Fibroblast of villous mesenchyme (primary cell): ENCODE measurements at regions not wholly inside any gene's neighbourhood (a gene's known extent, or its start where the extent isn't known, plus 50 kb on each side); places are given as distances from the start of the nearest gene placed in this dataset.

Source experiments
- DNase-seq: peaks from one replicate; pipeline ENCODE4 v3.0.0-alpha.2; 2010; ENCODE audit warnings: low read depth
- H3K4me3 ChIP-seq: 2 replicates; pipeline ENCODE4 v1.5.1; 2011; ENCODE audit warnings: low read depth, mild to moderate bottlenecking, low read length
- TF ChIP-seq, protein P1 (sequence below): IDR thresholded peaks from 2 replicates; pipeline ENCODE4 v1.5.1; 2012; ENCODE audit warnings: low read depth, mild to moderate bottlenecking, low read length; ENCODE audit not compliant: insufficient read depth

DNA sequence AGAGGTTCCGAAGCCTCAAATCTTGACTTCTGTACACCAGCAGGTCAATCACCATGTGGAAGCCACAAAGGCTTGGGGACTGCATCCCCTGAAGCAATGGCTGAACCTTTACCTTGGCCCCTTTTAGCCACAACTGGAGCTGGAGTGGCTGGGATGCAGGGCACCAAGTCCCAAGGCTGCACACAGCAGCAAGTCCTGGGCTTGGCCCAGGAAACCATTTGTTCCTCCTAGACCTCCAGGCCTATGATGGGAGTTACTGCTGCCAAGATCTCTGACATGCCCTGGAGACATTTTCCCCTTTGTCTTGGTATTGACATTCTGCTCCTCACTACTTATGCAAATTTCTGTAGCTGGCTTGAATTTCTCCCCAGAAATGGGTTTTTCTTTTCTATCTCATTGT, 285.9 kb downstream of the ASXL3 start:
- H3K4me3 ChIP-seq, result no peak overlapping the region
- no peak for DNase-seq
- TF ChIP-seq, protein P1, sequence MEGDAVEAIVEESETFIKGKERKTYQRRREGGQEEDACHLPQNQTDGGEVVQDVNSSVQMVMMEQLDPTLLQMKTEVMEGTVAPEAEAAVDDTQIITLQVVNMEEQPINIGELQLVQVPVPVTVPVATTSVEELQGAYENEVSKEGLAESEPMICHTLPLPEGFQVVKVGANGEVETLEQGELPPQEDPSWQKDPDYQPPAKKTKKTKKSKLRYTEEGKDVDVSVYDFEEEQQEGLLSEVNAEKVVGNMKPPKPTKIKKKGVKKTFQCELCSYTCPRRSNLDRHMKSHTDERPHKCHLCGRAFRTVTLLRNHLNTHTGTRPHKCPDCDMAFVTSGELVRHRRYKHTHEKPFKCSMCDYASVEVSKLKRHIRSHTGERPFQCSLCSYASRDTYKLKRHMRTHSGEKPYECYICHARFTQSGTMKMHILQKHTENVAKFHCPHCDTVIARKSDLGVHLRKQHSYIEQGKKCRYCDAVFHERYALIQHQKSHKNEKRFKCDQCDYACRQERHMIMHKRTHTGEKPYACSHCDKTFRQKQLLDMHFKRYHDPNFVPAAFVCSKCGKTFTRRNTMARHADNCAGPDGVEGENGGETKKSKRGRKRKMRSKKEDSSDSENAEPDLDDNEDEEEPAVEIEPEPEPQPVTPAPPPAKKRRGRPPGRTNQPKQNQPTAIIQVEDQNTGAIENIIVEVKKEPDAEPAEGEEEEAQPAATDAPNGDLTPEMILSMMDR, result no peak

- TF ChIP-seq, protein P1, result no peak
- DNase-seq, result no peak
- no peak overlapping the region for H3K4me3 ChIP-seq
Observed at GRCh38 chr18:33854827-33855139, 276.8 kb downstream of the ASXL3 start.

GRCh38 chr18:33854086-33854826, 276.2 kb downstream of the ASXL3 start:
- DNase-seq, result no peak
- TF ChIP-seq, protein P1, result no peak
- H3K4me3 ChIP-seq, result no peak overlapping the region

DNA sequence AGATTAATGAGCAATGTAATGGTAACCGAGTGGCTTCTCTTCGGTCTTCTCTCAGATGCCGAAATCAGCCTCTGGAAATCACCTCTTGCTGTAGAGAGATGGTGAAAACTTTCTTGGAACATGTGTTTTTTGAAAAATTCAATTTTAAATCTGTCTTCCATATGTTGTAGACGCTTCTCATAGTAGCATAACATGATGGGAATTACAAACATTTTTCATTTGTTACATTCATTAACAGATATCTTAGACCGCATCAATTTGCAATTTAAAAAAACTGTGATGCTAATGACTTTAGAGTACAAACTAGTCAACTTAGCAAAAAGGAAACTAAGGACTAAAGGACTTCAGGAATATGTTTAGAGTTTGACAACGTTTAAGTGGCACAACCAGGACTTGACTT, 275.2 kb downstream of the ASXL3 start:
- H3K4me3 ChIP-seq, result no peak overlapping the region
- TF ChIP-seq, protein P1, result no peak
- no peak for DNase-seq

GRCh38 chr18:33851546-33852078, 273.6 kb downstream of the ASXL3 start:
- TF ChIP-seq, protein P1, result no peak

GRCh38 chr18:33849731-33850130, 271.7 kb downstream of the ASXL3 start:
- TF ChIP-seq, protein P1, result no peak
- DNase-seq, result no peak
- no peak overlapping the region for H3K4me3 ChIP-seq

More at GRCh38 chr18:33851546-33852078, 273.6 kb downstream of the ASXL3 start:
- no peak overlapping the region for H3K4me3 ChIP-seq
- DNase-seq, result no peak

GRCh38 chr18:33844232-33844631, 266.2 kb downstream of the ASXL3 start:
- H3K4me3 ChIP-seq, result no peak overlapping the region
- DNase-seq, result no peak
- TF ChIP-seq, protein P1, result no peak
